IMR-90 (cell line): ENCODE measurements at regions not wholly inside any gene's neighbourhood (a gene's known extent, or its start where the extent isn't known, plus 50 kb on each side); places are given as distances from the start of the nearest gene placed in this dataset.
A peak's percentile ranks its signal among the peaks of the same experiment; 100 is the strongest.

ENCODE experiments used
- ATAC-seq: fragments of 200-7000 bp; cut with Tn5 transposase; 2 replicates; pipeline ENCODE4 v1.9.1; 2020; ENCODE audit warnings: low read depth, mild to moderate bottlenecking, moderate library complexity
- BruUV-seq: library from RNA; stranded (reverse); fragments of 400-500 nt; replicated peaks from 2 replicates; lab custom pipeline; 2021; lab: Mats Ljungman, UMichigan
- CTCF ChIA-PET: fragments of 300-600 bp; formaldehyde crosslinking; extraction: SDS; loops from one replicate; lab custom pipeline; 2021; ENCODE audit warnings: antibody characterized with exemption; lab: Yijun Ruan, JAX
- POLR2A ChIA-PET: fragments of 300-600 bp; sonication (Branson Sonifier 250); formaldehyde crosslinking; loops from one replicate; lab custom pipeline; 2022; ENCODE audit warnings: antibody characterized with exemption; ENCODE audit not compliant: unreplicated experiment; lab: Charles Lee
- DNase-seq: peaks from one replicate; pipeline ENCODE4 v3.0.0; 2013
- H2AFZ ChIP-seq: replicated peaks from 2 replicates; pipeline ENCODE3; 2013; ENCODE audit warnings: low read length, mild to moderate bottlenecking; ENCODE audit not compliant: poor library complexity
- H2AK5ac ChIP-seq: 2 replicates; pipeline ENCODE4 v1.6.1; 2013; ENCODE audit warnings: low read depth, low read length, inconsistent platforms
- H2AK9ac ChIP-seq: replicated peaks from 2 replicates; pipeline ENCODE3; 2013; ENCODE audit warnings: mild to moderate bottlenecking, low read depth, low read length, moderate library complexity; ENCODE audit not compliant: poor library complexity
- H2BK120ac ChIP-seq: 2 replicates; pipeline ENCODE4 v1.6.1; 2013; ENCODE audit warnings: low read depth, low read length, inconsistent platforms
- H2BK15ac ChIP-seq: 3 replicates; pipeline ENCODE4 v1.6.1; 2013; ENCODE audit warnings: low read depth, low read length, inconsistent platforms
- H2BK20ac ChIP-seq: 2 replicates; pipeline ENCODE4 v1.6.1; 2013; ENCODE audit warnings: low read depth, mild to moderate bottlenecking, inconsistent platforms, low read length, moderate library complexity
- H2BK5ac ChIP-seq: 2 replicates; pipeline ENCODE4 v1.6.1; 2013; ENCODE audit warnings: mild to moderate bottlenecking, low read depth, low read length, inconsistent platforms; ENCODE audit not compliant: poor library complexity, severe bottlenecking
- H3K14ac ChIP-seq: replicated peaks from 2 replicates; pipeline ENCODE4 v1.6.1; 2013; ENCODE audit warnings: low read depth, low read length, inconsistent platforms
- H3K18ac ChIP-seq: 2 replicates; pipeline ENCODE4 v1.6.1; 2013; ENCODE audit warnings: low read depth, low read length, control low read depth
- H3K23ac ChIP-seq: 2 replicates; pipeline ENCODE4 v1.6.1; 2013; ENCODE audit warnings: low read depth, low read length, inconsistent platforms
- H3K27ac ChIP-seq: 2 replicates; pipeline ENCODE4 v1.5.1; 2013; ENCODE audit warnings: mild to moderate bottlenecking, control low read depth, low read length; ENCODE audit not compliant: insufficient read depth
- H3K27me3 ChIP-seq: 2 replicates; pipeline ENCODE4 v1.6.1; 2013; ENCODE audit warnings: low read length; ENCODE audit not compliant: control insufficient read depth, insufficient read depth
- H3K36me3 ChIP-seq: 2 replicates; pipeline ENCODE4 v1.6.1; 2013; ENCODE audit warnings: low read length, mixed read lengths; ENCODE audit not compliant: control insufficient read depth, insufficient read depth
- H3K4ac ChIP-seq: 2 replicates; pipeline ENCODE4 v1.6.1; 2013; ENCODE audit warnings: low read depth, low read length, inconsistent platforms
- H3K4me1 ChIP-seq: 2 replicates; pipeline ENCODE4 v1.6.1; 2013; ENCODE audit warnings: low read length, mixed read lengths; ENCODE audit not compliant: control insufficient read depth, insufficient read depth
- H3K4me2 ChIP-seq: 2 replicates; pipeline ENCODE4 v1.6.1; 2013; ENCODE audit warnings: low read depth, mild to moderate bottlenecking, control low read depth, low read length, moderate library complexity
- H3K4me3 ChIP-seq: 2 replicates; pipeline ENCODE4 v1.5.1; 2013; ENCODE audit warnings: low read depth, mild to moderate bottlenecking, control low read depth, low read length, moderate library complexity; ENCODE audit not compliant: insufficient read depth
- H3K56ac ChIP-seq: 2 replicates; pipeline ENCODE4 v1.6.1; 2013; ENCODE audit warnings: low read length, inconsistent platforms; ENCODE audit not compliant: insufficient read depth; ENCODE audit errors: extremely low read depth
- H3K79me1 ChIP-seq, 2 experiments: 2 replicates each; pipeline ENCODE4 v1.6.1; 2013; ENCODE audit warnings: low read length in 2 of 2, inconsistent platforms in 1 of 2, low read depth in 1 of 2
- H3K9ac ChIP-seq: 2 replicates; pipeline ENCODE4 v1.6.1; 2013; ENCODE audit warnings: low read depth, low read length, control low read depth
- H3K9me1 ChIP-seq: 2 replicates; pipeline ENCODE4 v1.6.1; 2013; ENCODE audit warnings: low read length, inconsistent platforms; ENCODE audit not compliant: insufficient read depth
- H3K9me3 ChIP-seq: 2 replicates; pipeline ENCODE4 v1.6.1; 2013; ENCODE audit warnings: low read length; ENCODE audit not compliant: control insufficient read depth, insufficient read depth
- H4K20me1 ChIP-seq: 2 replicates; pipeline ENCODE4 v1.6.1; 2013; ENCODE audit warnings: low read length, inconsistent platforms; ENCODE audit not compliant: insufficient read depth
- H4K5ac ChIP-seq: 2 replicates; pipeline ENCODE4 v1.6.1; 2013; ENCODE audit warnings: mild to moderate bottlenecking, low read depth, low read length, control low read depth
- H4K8ac ChIP-seq, 2 experiments: 2 replicates each; pipeline ENCODE4 v1.6.1; 2013; ENCODE audit warnings: low read depth in 2 of 2, low read length in 2 of 2, control low read depth in 1 of 2, inconsistent platforms in 1 of 2
- H4K91ac ChIP-seq: 2 replicates; pipeline ENCODE4 v1.6.1; 2013; ENCODE audit warnings: low read depth, low read length, inconsistent platforms; ENCODE audit not compliant: insufficient read depth
- BHLHE40 ChIP-seq: fragments of 150-350 bp; IDR thresholded peaks from 2 replicates; pipeline ENCODE4 v1.6.1; 2016; ENCODE audit warnings: mild to moderate bottlenecking, low read depth, low read length
- CHD1 ChIP-seq: IDR thresholded peaks from 2 replicates; pipeline ENCODE4 v1.6.1; 2012; ENCODE audit warnings: low read depth, low read length, improper control_type of control experiment
- FOS ChIP-seq: fragments of 150-350 bp; IDR thresholded peaks from 2 replicates; pipeline ENCODE4 v1.6.1; 2016; ENCODE audit warnings: low read depth, low read length
- MAFK ChIP-seq: IDR thresholded peaks from 2 replicates; pipeline ENCODE4 v1.6.1; 2012; ENCODE audit warnings: low read depth, low read length, improper control_type of control experiment
- MAZ ChIP-seq: IDR thresholded peaks from 2 replicates; pipeline ENCODE4 v1.6.1; 2012; ENCODE audit warnings: low read depth, mild to moderate bottlenecking, low read length, improper control_type of control experiment, moderate library complexity, borderline replicate concordance
- MXI1 ChIP-seq: IDR thresholded peaks from 2 replicates; pipeline ENCODE4 v1.6.1; 2012; ENCODE audit warnings: low read depth, mild to moderate bottlenecking, low read length, moderate library complexity, borderline replicate concordance
- NFE2L2 ChIP-seq: fragments of 150-350 bp; IDR thresholded peaks from 2 replicates; pipeline ENCODE4 v1.6.1; 2016; ENCODE audit warnings: low read depth, mild to moderate bottlenecking, low read length
- POLR2A ChIP-seq: IDR thresholded peaks from 2 replicates; pipeline ENCODE4 v1.6.1; 2012; ENCODE audit warnings: mild to moderate bottlenecking, low read depth, low read length
- RAD21 ChIP-seq: IDR thresholded peaks from 2 replicates; pipeline ENCODE4 v1.6.1; 2012; ENCODE audit warnings: low read length, improper control_type of control experiment
- RCOR1 ChIP-seq: IDR thresholded peaks from 2 replicates; pipeline ENCODE4 v1.6.1; 2012; ENCODE audit warnings: mild to moderate bottlenecking, low read length, improper control_type of control experiment; ENCODE audit not compliant: insufficient replicate concordance
- RFX5 ChIP-seq: IDR thresholded peaks from 2 replicates; pipeline ENCODE4 v1.8.0; 2012; ENCODE audit warnings: low read depth, mild to moderate bottlenecking, low read length, moderate library complexity
- SMC3 ChIP-seq: fragments of 150-350 bp; IDR thresholded peaks from 2 replicates; pipeline ENCODE4 v1.6.1; 2016; ENCODE audit warnings: low read depth, mild to moderate bottlenecking, antibody characterized with exemption, low read length, moderate library complexity
- WGBS, 2 experiments: methylation state at CpG; one replicate each; pipeline versions ENCODE4 v1.1.5 to v1.1.7; 2013; ENCODE audit warnings: missing lambda C conversion rate in 2 of 2; ENCODE audit not compliant: insufficient read length in 1 of 2; ENCODE audit errors: extremely low coverage in 2 of 2; 5-methylcytosine and 5-hydroxymethylcytosine counted together
- dilution Hi-C: fragments of 300-500 bp; cut with HindIII; formaldehyde crosslinking; loops from one replicate; pipeline ENCODE4 v1.14.3; 2018; ENCODE audit warnings: low sequenced_read_pairs; ENCODE audit not compliant: unreplicated experiment
- in situ Hi-C: fragments of 300-500 bp; cut with MboI; formaldehyde crosslinking; loops from 3 replicates; pipeline ENCODE4 v1.14.3; 2019; ENCODE audit warnings: low sequenced_read_pairs, inconsistent platforms, mixed read lengths
- intact Hi-C: fragments of 100-400 bp; cut with micrococcal nuclease; formaldehyde crosslinking; loops from 2 replicates; pipeline ENCODE4 v1.10.0; 2022
- TF ChIP-seq, protein P1 (sequence below): fragments of 150-350 bp; IDR thresholded peaks from 2 replicates; pipeline ENCODE4 v1.6.1; 2017; ENCODE audit warnings: mild to moderate bottlenecking, antibody characterized with exemption, low read length, low read depth
- TF ChIP-seq, protein P2 (sequence below): conservative IDR thresholded peaks from 2 replicates; pipeline ENCODE4 v1.5.1; 2012; ENCODE audit warnings: mild to moderate bottlenecking, low read depth, low read length, improper control_type of control experiment
- TF ChIP-seq, protein P3 (sequence below): fragments of 150-350 bp; IDR thresholded peaks from 2 replicates; pipeline ENCODE4 v1.6.1; 2016; ENCODE audit warnings: low read depth, mild to moderate bottlenecking, low read length, moderate library complexity, borderline replicate concordance

DNA sequence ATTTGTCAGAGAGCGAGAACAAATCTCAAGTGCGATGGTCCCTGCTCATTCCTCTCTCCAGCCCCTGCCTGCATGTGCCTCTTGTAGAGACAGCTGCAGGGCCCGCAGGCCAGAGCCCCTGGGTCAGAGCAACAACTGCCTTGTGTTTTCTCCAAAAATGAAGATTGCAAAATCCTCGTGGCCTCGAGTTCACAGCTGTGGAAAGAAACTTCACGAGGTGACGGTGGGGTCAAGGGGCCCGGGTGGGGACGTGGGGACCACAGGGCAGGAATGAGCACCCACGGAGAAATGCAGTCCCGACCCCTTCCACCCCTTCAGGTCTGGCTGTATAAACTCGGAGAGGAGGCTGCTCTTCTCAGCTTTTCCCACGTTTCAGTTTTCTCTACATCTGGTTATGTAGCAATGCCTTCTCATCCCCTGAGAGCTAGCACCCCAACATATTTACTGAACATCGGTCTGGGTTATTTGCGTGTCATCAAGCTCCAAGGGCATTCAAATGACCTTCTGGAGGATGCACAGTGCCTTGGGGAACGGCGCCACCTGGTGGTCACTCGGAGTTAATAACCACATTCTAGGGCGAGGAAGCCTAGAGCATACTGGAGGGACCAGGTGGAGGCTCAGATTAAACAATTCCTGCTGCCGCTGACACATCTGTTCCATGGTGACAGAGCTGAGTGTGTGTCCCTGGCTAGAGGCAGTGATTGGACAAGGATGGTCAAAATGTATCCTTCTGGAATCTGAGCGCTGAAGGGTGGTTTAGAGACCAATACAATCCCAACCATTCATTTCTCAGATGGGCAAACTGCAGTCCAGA lies 91.4 kb upstream of the CYRIA start:
- ChIA-PET CTCF (interaction anchor here (0.6 to 2.5 kb wide), 11 partner anchors 10 to 916 kb away, joined by 3 to 17 read pairs (median 3); no protein-coding TSS in a partner anchor), POLR2A (no interaction called here)
- intact Hi-C loops (loop anchor here (1.0 to 5.0 kb wide), 6 partner anchors 90 to 1120 kb away; partner anchors contain the start of genes CYRIA and MYCN), dilution Hi-C loops (no loop called here), in situ Hi-C loops (loop anchor here (5.0 to 25.0 kb wide), 3 partner anchors 140 to 1122 kb away; no protein-coding TSS in a partner anchor)
- Histone ChIP-seq H3K4me1 (no peaks in the 10 kb centered on the region), H2AK5ac (no peak overlapping the region), H2BK20ac (no peak overlapping the region), H2BK15ac (no peak overlapping the region), H3K18ac (no peak overlapping the region), H4K91ac (no peak overlapping the region), H3K14ac (no peak overlapping the region), H3K23ac (no peak overlapping the region), H3K4me3 (no peak overlapping the region), H3K9me1 (no peaks in the 10 kb centered on the region), H3K9me3 (no peaks in the 10 kb centered on the region), H2AK9ac (no peak overlapping the region), H3K27me3 (peaks cover 7% of the 10 kb centered on the region; the same call in 1 of the 2 replicates), H3K79me1 (no peaks in the 10 kb centered on the region), H4K20me1 (no peaks in the 10 kb centered on the region), H4K8ac (no peak overlapping the region), H3K4me2 (no peak overlapping the region), H2BK120ac (no peak overlapping the region), H3K36me3 (no peaks in the 10 kb centered on the region), H3K9ac (no peak overlapping the region), H3K27ac (no peak overlapping the region), H3K4ac (no peak overlapping the region), H4K5ac (no peak overlapping the region), H2AFZ (no peak overlapping the region), H2BK5ac (no peak overlapping the region), H3K56ac (no peak overlapping the region)
- 50% methylated on average over 2 of the region's 21 CpGs; no CpG with 5 or more reads in 1 of the 2 experiments for WGBS, 2 experiments
- peak; percentile 98 for ATAC-seq
- no peak for TF ChIP-seq RCOR1
- TF ChIP-seq SMC3, result peak; percentile 93
- TF ChIP-seq, protein P1, sequence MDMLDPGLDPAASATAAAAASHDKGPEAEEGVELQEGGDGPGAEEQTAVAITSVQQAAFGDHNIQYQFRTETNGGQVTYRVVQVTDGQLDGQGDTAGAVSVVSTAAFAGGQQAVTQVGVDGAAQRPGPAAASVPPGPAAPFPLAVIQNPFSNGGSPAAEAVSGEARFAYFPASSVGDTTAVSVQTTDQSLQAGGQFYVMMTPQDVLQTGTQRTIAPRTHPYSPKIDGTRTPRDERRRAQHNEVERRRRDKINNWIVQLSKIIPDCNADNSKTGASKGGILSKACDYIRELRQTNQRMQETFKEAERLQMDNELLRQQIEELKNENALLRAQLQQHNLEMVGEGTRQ, result no peak
- TF ChIP-seq NFE2L2, result no peak
- no peak for TF ChIP-seq MAZ
- no peak for TF ChIP-seq CHD1
- TF ChIP-seq, protein P2, sequence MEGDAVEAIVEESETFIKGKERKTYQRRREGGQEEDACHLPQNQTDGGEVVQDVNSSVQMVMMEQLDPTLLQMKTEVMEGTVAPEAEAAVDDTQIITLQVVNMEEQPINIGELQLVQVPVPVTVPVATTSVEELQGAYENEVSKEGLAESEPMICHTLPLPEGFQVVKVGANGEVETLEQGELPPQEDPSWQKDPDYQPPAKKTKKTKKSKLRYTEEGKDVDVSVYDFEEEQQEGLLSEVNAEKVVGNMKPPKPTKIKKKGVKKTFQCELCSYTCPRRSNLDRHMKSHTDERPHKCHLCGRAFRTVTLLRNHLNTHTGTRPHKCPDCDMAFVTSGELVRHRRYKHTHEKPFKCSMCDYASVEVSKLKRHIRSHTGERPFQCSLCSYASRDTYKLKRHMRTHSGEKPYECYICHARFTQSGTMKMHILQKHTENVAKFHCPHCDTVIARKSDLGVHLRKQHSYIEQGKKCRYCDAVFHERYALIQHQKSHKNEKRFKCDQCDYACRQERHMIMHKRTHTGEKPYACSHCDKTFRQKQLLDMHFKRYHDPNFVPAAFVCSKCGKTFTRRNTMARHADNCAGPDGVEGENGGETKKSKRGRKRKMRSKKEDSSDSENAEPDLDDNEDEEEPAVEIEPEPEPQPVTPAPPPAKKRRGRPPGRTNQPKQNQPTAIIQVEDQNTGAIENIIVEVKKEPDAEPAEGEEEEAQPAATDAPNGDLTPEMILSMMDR, result peak; percentile 88
- TF ChIP-seq BHLHE40, result no peak
- TF ChIP-seq MAFK, result no peak
- no peak for TF ChIP-seq FOS
- peak; percentile 97 for TF ChIP-seq RAD21
- no peak for TF ChIP-seq POLR2A
- no peak for TF ChIP-seq MXI1
- no peak for TF ChIP-seq RFX5
- TF ChIP-seq, protein P3, sequence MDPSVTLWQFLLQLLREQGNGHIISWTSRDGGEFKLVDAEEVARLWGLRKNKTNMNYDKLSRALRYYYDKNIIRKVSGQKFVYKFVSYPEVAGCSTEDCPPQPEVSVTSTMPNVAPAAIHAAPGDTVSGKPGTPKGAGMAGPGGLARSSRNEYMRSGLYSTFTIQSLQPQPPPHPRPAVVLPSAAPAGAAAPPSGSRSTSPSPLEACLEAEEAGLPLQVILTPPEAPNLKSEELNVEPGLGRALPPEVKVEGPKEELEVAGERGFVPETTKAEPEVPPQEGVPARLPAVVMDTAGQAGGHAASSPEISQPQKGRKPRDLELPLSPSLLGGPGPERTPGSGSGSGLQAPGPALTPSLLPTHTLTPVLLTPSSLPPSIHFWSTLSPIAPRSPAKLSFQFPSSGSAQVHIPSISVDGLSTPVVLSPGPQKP, result no peak
- no TSS peak for BruUV-seq
- peak; percentile 63 for DNase-seq
